ENCODE measurements at regions not wholly inside any gene's neighbourhood (a gene's known extent, or its start where the extent isn't known, plus 50 kb on each side); places are given as distances from the start of the nearest gene placed in this dataset.

DNA sequence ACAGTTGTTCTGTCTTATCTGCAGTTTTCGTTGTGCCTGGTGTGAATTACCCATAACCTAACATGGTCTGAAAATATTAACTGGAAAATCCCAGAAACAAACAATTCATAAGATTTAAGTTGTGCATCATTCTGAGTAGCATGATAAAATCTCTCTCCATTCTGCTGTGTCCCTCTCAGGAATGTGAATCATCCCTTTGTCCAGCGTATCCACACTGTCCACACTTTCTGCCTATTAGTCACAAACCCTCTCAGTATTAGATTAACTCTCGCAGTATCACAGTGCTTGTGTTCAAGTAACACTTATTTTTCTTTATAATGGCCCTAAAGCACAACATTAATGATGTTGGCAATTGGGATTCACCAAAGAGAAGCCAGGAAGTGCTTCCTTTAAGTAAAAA, 203.2 kb downstream of the CGGBP1 start:
- no peak for TF ChIP-seq TAF1 (IDR thresholded peaks at IDR 0.05; ENCODE audit: borderline replicate concordance, low read depth, low read length)
- TF ChIP-seq POLR2A (IDR thresholded peaks at IDR 0.05; ENCODE audit: low read depth, low read length): no peak
